ENCODE measurements at regions not wholly inside any gene's neighbourhood (a gene's known extent, or its start where the extent isn't known, plus 50 kb on each side); places are given as distances from the start of the nearest gene placed in this dataset.

- TF ChIP-seq MEF2A (IDR thresholded peaks at IDR 0.05; ENCODE audit: borderline replicate concordance, low read depth) (no peak), RAD21 (IDR thresholded peaks at IDR 0.05; ENCODE audit: low read length) (no peak), ZBTB33 (IDR thresholded peaks at IDR 0.05; ENCODE audit: borderline replicate concordance, low read depth) (no peak), RFX5 (IDR thresholded peaks at IDR 0.05; ENCODE audit: low read length) (no peak), YY1 (IDR thresholded peaks at IDR 0.05; ENCODE audit: low read depth) (no peak), POLR2AphosphoS5 (IDR thresholded peaks at IDR 0.05; ENCODE audit: low read depth, low read length) (no peak), GABPA (IDR thresholded peaks at IDR 0.05; ENCODE audit: low read depth) (no peak)
- TF ChIP-seq, protein P1, sequence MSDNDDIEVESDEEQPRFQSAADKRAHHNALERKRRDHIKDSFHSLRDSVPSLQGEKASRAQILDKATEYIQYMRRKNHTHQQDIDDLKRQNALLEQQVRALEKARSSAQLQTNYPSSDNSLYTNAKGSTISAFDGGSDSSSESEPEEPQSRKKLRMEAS (IDR thresholded peaks at IDR 0.05; ENCODE audit: low read depth), result no peak
These were observed 1135.5 kb downstream of the JRKL start (continued) for GRCh38 chr11:97525273-97525672.

DNA sequence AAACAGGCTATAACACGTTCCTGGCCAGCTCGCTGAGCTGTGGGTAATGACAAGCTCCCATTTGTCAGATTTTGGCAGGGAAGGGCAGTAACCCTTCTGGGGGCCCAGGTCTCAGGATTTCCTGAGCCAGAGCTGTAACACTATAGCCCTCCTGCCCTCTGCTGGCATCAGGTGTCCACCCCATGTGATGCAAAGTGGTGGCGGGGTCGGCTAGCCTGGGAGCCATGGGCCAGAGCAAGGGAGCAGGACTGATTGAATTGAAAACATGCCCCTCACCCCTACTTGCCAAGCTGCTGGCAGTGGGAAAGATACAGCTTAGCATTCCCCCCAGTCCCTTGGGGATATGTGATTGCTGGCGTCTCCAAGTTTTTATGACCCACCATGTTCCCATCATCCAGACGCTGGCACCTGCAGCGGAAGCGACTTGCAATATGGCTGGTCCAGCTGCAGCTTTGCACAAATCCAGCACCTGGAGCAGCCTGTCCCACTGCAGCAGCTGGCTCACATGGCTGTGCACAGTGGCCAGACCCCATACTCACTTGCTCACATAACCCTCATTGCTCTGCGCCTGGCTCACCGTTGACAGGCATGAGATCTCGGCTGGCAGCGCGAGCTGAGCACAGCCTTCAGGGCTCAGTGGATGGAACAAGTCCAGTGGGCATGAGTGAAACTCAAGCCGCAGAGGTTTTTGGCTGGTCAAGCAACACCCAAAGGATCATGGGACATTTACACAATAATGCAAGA lies 1147.8 kb downstream of the JRKL start:
- no peak overlapping the region for H3K4me2 ChIP-seq
- no peaks in the 10 kb centered on the region for H3F3A ChIP-seq (replicated peaks; ENCODE audit: insufficient read depth)
- H3K79me2 ChIP-seq (ENCODE audit: insufficient read depth), result no peaks in the 10 kb centered on the region
- H3K27me3 ChIP-seq (ENCODE audit: insufficient read depth), result no peaks in the 10 kb centered on the region
- POLR2A ChIA-PET, result no interaction called here
- no peaks in the 10 kb centered on the region for H3K4me1 ChIP-seq (ENCODE audit: control insufficient read depth in 1 of 2, insufficient read depth in 2 of 2, low read depth in 1 of 2, low read length in 1 of 2)
- no peaks in the 10 kb centered on the region for H3K36me3 ChIP-seq (replicated peaks in 1 of 2; ENCODE audit: control insufficient read depth in 1 of 2, insufficient read depth in 2 of 2, low read length in 1 of 2)
- H3K4me3 ChIP-seq (ENCODE audit: low read depth in 2 of 2, low read length in 1 of 2), result no peak overlapping the region
- no peaks in the 10 kb centered on the region for H4K20me1 ChIP-seq (ENCODE audit: insufficient read depth)
- H3K9ac ChIP-seq, result no peak overlapping the region
- H3K27ac ChIP-seq (ENCODE audit: low read depth in 2 of 2, low read length in 1 of 2), result no peak overlapping the region
- peaks cover 5% of the 10 kb centered on the region; the same call in 1 of the 2 replicates for H3K9me3 ChIP-seq
- CTCF ChIA-PET, result no interaction called here
- H2AFZ ChIP-seq (ENCODE audit: low read depth), result no peak overlapping the region
- no peak for DNase-seq
- no peaks in the 10 kb centered on the region for H3K9me2 ChIP-seq
- 68% methylated on average over 10 of the region's 14 CpGs for WGBS (ENCODE audit: low lambda C conversion rate)
- TF ChIP-seq ELF1 (IDR thresholded peaks at IDR 0.05) (no peak), MEF2A (IDR thresholded peaks at IDR 0.05; ENCODE audit: borderline replicate concordance, low read depth) (no peak), MXI1 (IDR thresholded peaks at IDR 0.05; ENCODE audit: low read depth, low read length) (no peak), USF1 (IDR thresholded peaks at IDR 0.05; ENCODE audit: borderline replicate concordance, low read depth) (no peak), TAF1 (IDR thresholded peaks at IDR 0.05; ENCODE audit: borderline replicate concordance, low read depth, low read length) (no peak), GABPA (IDR thresholded peaks at IDR 0.05; ENCODE audit: low read depth) (no peak), ZBTB33 (IDR thresholded peaks at IDR 0.05; ENCODE audit: borderline replicate concordance, low read depth) (no peak), RFX5 (IDR thresholded peaks at IDR 0.05; ENCODE audit: low read length) (no peak), JUND (IDR thresholded peaks at IDR 0.05) (no peak)
- TF ChIP-seq, protein P2, sequence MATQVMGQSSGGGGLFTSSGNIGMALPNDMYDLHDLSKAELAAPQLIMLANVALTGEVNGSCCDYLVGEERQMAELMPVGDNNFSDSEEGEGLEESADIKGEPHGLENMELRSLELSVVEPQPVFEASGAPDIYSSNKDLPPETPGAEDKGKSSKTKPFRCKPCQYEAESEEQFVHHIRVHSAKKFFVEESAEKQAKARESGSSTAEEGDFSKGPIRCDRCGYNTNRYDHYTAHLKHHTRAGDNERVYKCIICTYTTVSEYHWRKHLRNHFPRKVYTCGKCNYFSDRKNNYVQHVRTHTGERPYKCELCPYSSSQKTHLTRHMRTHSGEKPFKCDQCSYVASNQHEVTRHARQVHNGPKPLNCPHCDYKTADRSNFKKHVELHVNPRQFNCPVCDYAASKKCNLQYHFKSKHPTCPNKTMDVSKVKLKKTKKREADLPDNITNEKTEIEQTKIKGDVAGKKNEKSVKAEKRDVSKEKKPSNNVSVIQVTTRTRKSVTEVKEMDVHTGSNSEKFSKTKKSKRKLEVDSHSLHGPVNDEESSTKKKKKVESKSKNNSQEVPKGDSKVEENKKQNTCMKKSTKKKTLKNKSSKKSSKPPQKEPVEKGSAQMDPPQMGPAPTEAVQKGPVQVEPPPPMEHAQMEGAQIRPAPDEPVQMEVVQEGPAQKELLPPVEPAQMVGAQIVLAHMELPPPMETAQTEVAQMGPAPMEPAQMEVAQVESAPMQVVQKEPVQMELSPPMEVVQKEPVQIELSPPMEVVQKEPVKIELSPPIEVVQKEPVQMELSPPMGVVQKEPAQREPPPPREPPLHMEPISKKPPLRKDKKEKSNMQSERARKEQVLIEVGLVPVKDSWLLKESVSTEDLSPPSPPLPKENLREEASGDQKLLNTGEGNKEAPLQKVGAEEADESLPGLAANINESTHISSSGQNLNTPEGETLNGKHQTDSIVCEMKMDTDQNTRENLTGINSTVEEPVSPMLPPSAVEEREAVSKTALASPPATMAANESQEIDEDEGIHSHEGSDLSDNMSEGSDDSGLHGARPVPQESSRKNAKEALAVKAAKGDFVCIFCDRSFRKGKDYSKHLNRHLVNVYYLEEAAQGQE (IDR thresholded peaks at IDR 0.05; ENCODE audit: low read depth, low read length), result no peak
- TF ChIP-seq, protein P1 (IDR thresholded peaks at IDR 0.05; ENCODE audit: low read depth), result no peak
- TF ChIP-seq, protein P3, sequence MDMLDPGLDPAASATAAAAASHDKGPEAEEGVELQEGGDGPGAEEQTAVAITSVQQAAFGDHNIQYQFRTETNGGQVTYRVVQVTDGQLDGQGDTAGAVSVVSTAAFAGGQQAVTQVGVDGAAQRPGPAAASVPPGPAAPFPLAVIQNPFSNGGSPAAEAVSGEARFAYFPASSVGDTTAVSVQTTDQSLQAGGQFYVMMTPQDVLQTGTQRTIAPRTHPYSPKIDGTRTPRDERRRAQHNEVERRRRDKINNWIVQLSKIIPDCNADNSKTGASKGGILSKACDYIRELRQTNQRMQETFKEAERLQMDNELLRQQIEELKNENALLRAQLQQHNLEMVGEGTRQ (IDR thresholded peaks at IDR 0.05; ENCODE audit: borderline replicate concordance, low read depth, low read length), result no peak
- TF ChIP-seq, protein P4, sequence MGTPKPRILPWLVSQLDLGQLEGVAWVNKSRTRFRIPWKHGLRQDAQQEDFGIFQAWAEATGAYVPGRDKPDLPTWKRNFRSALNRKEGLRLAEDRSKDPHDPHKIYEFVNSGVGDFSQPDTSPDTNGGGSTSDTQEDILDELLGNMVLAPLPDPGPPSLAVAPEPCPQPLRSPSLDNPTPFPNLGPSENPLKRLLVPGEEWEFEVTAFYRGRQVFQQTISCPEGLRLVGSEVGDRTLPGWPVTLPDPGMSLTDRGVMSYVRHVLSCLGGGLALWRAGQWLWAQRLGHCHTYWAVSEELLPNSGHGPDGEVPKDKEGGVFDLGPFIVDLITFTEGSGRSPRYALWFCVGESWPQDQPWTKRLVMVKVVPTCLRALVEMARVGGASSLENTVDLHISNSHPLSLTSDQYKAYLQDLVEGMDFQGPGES (IDR thresholded peaks at IDR 0.05; ENCODE audit: low read depth, low read length), result no peak

Data from SK-N-SH (cell line).